Calu3 (cell line): ENCODE measurements at regions not wholly inside any gene's neighbourhood (a gene's known extent, or its start where the extent isn't known, plus 50 kb on each side); places are given as distances from the start of the nearest gene placed in this dataset.

Source experiments
- BruUV-seq: library from RNA; stranded (reverse); fragments of 400-500 nt; replicated peaks from 2 replicates; lab custom pipeline; 2021; lab: Mats Ljungman, UMichigan
- CTCF ChIA-PET: fragments of 300-600 bp; sonication (Branson Sonifier 250); formaldehyde crosslinking; loops from one replicate; lab custom pipeline; 2022; ENCODE audit warnings: antibody characterized with exemption; lab: Charles Lee
- DNase-seq: peaks from one replicate; pipeline ENCODE4 v3.0.0; 2022
- H3K27ac Mint-ChIP-seq: one replicate; pipeline ENCODE4 v1.8.0; 2022; ENCODE audit warnings: mixed read lengths; ENCODE audit not compliant: unreplicated experiment
- H3K27me3 Mint-ChIP-seq: one replicate; pipeline ENCODE4 v1.8.0; 2022; ENCODE audit warnings: mixed read lengths; ENCODE audit not compliant: unreplicated experiment
- H3K36me3 Mint-ChIP-seq: one replicate; pipeline ENCODE4 v1.8.0; 2022; ENCODE audit warnings: mild to moderate bottlenecking, moderate library complexity, mixed read lengths; ENCODE audit not compliant: insufficient read depth, unreplicated experiment
- H3K4me1 Mint-ChIP-seq: one replicate; pipeline ENCODE4 v1.8.0; 2022; ENCODE audit warnings: mild to moderate bottlenecking, low read depth, mixed read lengths; ENCODE audit not compliant: unreplicated experiment
- H3K4me3 Mint-ChIP-seq: one replicate; pipeline ENCODE4 v1.8.0; 2022; ENCODE audit warnings: mild to moderate bottlenecking, low read depth, moderate library complexity, mixed read lengths; ENCODE audit not compliant: unreplicated experiment
- H3K9me3 Mint-ChIP-seq: one replicate; pipeline ENCODE4 v1.8.0; 2022; ENCODE audit warnings: low read depth, mixed read lengths; ENCODE audit not compliant: unreplicated experiment
- intact Hi-C: fragments of 100-400 bp; cut with micrococcal nuclease; formaldehyde crosslinking; loops from one replicate; pipeline ENCODE4 v1.10.0; 2022; ENCODE audit not compliant: unreplicated experiment
- TF ChIP-seq, protein P1 (sequence below): fragments of 200-600 bp; IDR thresholded peaks from one replicate; pipeline ENCODE4 v1.8.0; 2022; ENCODE audit warnings: antibody characterized with exemption; ENCODE audit not compliant: unreplicated experiment

DNA sequence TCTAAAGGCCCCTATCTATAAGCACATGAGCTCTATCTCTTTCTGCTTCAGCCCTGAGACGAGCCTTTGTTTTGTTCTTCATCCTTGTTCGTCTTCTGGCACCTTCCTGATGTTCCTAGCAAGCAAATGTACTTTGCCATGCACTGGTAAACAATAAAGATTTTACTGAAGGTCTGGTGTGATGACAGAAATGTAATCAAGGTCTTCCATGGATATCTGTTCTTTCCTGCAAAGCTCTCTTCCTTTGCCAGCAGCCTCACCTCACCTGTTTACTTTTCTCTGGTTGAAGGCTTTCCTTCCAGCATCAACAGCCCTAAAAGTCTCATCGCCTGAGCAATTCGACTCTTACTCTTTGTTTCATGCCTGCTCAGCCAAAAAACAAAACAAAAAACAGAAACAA, 330.3 kb downstream of the PCNX1 start:
- Mint-ChIP-seq H3K4me1 (peaks cover 9% of the 10 kb centered on the region), H3K9me3 (no peaks in the 10 kb centered on the region), H3K27ac (no peak overlapping the region), H3K36me3 (no peaks in the 10 kb centered on the region), H3K4me3 (no peak overlapping the region), H3K27me3 (no peaks in the 10 kb centered on the region)
- TF ChIP-seq, protein P1, sequence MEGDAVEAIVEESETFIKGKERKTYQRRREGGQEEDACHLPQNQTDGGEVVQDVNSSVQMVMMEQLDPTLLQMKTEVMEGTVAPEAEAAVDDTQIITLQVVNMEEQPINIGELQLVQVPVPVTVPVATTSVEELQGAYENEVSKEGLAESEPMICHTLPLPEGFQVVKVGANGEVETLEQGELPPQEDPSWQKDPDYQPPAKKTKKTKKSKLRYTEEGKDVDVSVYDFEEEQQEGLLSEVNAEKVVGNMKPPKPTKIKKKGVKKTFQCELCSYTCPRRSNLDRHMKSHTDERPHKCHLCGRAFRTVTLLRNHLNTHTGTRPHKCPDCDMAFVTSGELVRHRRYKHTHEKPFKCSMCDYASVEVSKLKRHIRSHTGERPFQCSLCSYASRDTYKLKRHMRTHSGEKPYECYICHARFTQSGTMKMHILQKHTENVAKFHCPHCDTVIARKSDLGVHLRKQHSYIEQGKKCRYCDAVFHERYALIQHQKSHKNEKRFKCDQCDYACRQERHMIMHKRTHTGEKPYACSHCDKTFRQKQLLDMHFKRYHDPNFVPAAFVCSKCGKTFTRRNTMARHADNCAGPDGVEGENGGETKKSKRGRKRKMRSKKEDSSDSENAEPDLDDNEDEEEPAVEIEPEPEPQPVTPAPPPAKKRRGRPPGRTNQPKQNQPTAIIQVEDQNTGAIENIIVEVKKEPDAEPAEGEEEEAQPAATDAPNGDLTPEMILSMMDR, result no peak
- DNase-seq, result no peak
- intact Hi-C loops, result no loop called here
- CTCF ChIA-PET, result no interaction called here
- no TSS peak for BruUV-seq

DNA sequence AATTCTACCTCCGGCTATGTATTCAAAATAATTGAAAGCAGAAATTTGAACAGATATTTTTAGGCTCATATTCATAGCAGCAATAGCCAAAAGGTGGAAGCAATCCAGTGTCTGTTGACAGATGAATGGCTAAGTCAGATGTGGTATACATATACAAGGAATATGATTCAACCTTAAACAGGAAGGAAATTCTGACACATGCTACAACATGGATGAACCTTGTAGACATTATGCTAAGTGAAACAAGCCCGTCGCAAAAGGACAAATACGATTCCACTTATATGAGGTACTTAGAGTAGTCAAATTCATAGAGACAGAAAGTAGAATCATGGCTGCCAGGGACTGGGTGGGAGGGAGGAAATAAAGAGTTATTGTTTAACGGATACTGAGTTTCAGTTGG, 331.6 kb downstream of the PCNX1 start:
- no peak for DNase-seq
- peaks cover 9% of the 10 kb centered on the region for H3K4me1 Mint-ChIP-seq
- no peaks in the 10 kb centered on the region for H3K27me3 Mint-ChIP-seq
- no peaks in the 10 kb centered on the region for H3K36me3 Mint-ChIP-seq
- BruUV-seq, result no TSS peak
- CTCF ChIA-PET, result no interaction called here
- no peak overlapping the region for H3K4me3 Mint-ChIP-seq
- no peak overlapping the region for H3K27ac Mint-ChIP-seq
- H3K9me3 Mint-ChIP-seq, result no peaks in the 10 kb centered on the region
- TF ChIP-seq, protein P1, result no peak
- intact Hi-C loops, result no loop called here

DNA sequence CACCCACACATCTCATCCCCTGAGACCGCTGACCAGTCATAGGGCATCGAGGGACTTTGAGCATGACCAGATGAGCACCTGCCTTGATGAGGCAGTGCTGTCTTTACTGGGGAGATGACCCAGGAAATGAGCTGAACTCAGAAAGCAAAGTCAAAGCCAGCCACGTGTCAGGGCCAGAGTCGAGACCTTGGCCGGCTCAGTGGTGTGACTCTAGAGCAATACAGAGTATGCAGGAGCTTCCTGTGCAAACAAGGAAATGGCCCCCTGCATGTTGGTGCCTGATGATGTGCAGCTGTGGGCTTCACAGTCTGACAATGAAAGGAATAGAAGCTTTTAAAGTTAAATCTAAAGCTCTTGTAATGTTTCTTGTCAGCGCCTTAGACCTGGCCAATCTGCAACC, 332.9 kb downstream of the PCNX1 start:
- H3K4me3 Mint-ChIP-seq, result no peak overlapping the region
- H3K9me3 Mint-ChIP-seq, result no peaks in the 10 kb centered on the region
- intact Hi-C loops, result no loop called here
- TF ChIP-seq, protein P1, result no peak
- no TSS peak for BruUV-seq
- H3K4me1 Mint-ChIP-seq, result peaks cover 9% of the 10 kb centered on the region
- CTCF ChIA-PET, result no interaction called here
- no peak overlapping the region for H3K27ac Mint-ChIP-seq
- H3K36me3 Mint-ChIP-seq, result no peaks in the 10 kb centered on the region
- no peak for DNase-seq
- no peaks in the 10 kb centered on the region for H3K27me3 Mint-ChIP-seq

DNA sequence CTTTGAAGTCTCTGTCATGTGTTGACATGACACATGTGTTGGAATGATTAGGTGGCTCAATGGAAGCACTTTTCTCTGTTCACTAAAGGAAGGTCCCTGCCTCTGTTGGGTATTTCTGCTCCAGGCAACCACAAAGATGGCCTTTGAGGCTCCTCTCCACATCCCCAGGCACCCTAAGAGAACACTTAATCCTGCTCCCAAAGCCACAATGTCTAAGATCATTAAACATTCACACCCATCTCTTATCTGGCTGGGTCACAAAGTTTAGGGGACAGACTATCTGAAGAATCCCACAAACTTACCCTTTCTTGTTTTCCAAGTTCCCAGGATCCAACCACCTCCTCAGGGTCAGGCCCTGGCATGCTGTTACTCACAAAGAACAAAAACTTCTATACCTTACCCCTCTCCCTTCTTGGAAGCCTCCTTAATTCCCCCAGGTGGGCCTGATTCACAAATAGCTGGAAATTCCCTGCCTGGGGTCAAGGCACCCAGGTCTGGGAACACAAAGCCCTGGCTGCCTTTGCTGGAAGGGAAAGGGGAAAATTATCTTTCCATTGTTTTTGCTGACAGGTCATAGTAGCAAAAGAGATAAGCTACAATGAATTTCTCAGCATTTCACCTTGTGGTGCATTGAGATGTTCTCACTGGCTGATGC, 333.7 kb downstream of the PCNX1 start:
- peaks cover 9% of the 10 kb centered on the region for H3K4me1 Mint-ChIP-seq
- H3K4me3 Mint-ChIP-seq, result no peak overlapping the region
- intact Hi-C loops, result no loop called here
- no peaks in the 10 kb centered on the region for H3K36me3 Mint-ChIP-seq
- no peak for DNase-seq
- H3K27me3 Mint-ChIP-seq, result no peaks in the 10 kb centered on the region
- no TSS peak for BruUV-seq
- no peaks in the 10 kb centered on the region for H3K9me3 Mint-ChIP-seq
- TF ChIP-seq, protein P1, result no peak
- no peak overlapping the region for H3K27ac Mint-ChIP-seq
- CTCF ChIA-PET, result no interaction called here
